AG04450 (cell line): ENCODE measurements at regions not wholly inside any gene's neighbourhood (a gene's known extent, or its start where the extent isn't known, plus 50 kb on each side); places are given as distances from the start of the nearest gene placed in this dataset.
A peak's percentile ranks its signal among the peaks of the same experiment; 100 is the strongest.

ENCODE experiments used
- CTCF ChIA-PET: fragments of 300-600, 350-600 bp; formaldehyde crosslinking; extraction: SDS; loops from one replicate; lab custom pipeline; 2022; ENCODE audit warnings: antibody characterized with exemption, inconsistent platforms; lab: Charles Lee
- POLR2A ChIA-PET: fragments of 350-600 bp; formaldehyde crosslinking; extraction: SDS; loops from one replicate; lab custom pipeline; 2021; ENCODE audit warnings: antibody characterized with exemption, inconsistent platforms; lab: Yijun Ruan, JAX
- DNase-seq: peaks from one replicate; pipeline ENCODE4 v3.0.0-alpha.2; 2011; ENCODE audit warnings: low read depth, low spot score
- H3K27ac ChIP-seq: one replicate; pipeline ENCODE4 v1.5.1; 2012; ENCODE audit warnings: low read depth, low read length, control low read depth
- H3K27me3 ChIP-seq: one replicate; pipeline ENCODE4 v1.6.0; 2012; ENCODE audit warnings: low read length; ENCODE audit not compliant: control insufficient read depth, insufficient read depth
- H3K4me3 ChIP-seq: 2 replicates; pipeline ENCODE4 v1.5.1; 2011; ENCODE audit warnings: mild to moderate bottlenecking, low read depth, low read length, control low read depth
- H3K9me3 ChIP-seq: 2 replicates; pipeline ENCODE4 v1.5.1; 2012; ENCODE audit warnings: low read length; ENCODE audit not compliant: control insufficient read depth, insufficient read depth
- TF ChIP-seq, protein P1 (sequence below): IDR thresholded peaks from 2 replicates; pipeline ENCODE4 v1.5.1; 2011; ENCODE audit warnings: low read depth, low read length, control low read depth, inconsistent platforms

DNA sequence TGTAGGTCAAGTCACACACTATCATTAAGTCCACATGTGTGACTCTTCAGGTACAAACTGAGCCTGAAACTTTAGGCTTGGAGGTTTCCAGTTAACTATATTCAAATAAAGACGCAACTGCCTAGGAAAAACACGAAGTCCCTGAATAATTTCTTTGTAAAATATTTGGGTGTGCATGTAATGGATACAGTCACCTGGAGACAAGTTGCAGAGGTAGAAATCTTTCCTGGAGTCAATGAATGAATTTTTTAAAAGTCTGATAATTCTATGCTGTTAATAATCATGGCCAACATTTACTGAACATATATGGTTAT lies 132.7 kb downstream of the MTX3 start:
- H3K27ac ChIP-seq = no peak overlapping the region
- no peak for DNase-seq
- peaks cover 4% of the 10 kb centered on the region for H3K27me3 ChIP-seq
- CTCF ChIA-PET = interaction anchor here (1.0 to 3.1 kb wide), 9 partner anchors 8 to 834 kb away, joined by 3 to 19 read pairs (median 5); no protein-coding TSS in a partner anchor
- H3K4me3 ChIP-seq = no peak overlapping the region
- no peaks in the 10 kb centered on the region for H3K9me3 ChIP-seq
- POLR2A ChIA-PET = no interaction called here
- TF ChIP-seq, protein P1, sequence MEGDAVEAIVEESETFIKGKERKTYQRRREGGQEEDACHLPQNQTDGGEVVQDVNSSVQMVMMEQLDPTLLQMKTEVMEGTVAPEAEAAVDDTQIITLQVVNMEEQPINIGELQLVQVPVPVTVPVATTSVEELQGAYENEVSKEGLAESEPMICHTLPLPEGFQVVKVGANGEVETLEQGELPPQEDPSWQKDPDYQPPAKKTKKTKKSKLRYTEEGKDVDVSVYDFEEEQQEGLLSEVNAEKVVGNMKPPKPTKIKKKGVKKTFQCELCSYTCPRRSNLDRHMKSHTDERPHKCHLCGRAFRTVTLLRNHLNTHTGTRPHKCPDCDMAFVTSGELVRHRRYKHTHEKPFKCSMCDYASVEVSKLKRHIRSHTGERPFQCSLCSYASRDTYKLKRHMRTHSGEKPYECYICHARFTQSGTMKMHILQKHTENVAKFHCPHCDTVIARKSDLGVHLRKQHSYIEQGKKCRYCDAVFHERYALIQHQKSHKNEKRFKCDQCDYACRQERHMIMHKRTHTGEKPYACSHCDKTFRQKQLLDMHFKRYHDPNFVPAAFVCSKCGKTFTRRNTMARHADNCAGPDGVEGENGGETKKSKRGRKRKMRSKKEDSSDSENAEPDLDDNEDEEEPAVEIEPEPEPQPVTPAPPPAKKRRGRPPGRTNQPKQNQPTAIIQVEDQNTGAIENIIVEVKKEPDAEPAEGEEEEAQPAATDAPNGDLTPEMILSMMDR = no peak

DNA sequence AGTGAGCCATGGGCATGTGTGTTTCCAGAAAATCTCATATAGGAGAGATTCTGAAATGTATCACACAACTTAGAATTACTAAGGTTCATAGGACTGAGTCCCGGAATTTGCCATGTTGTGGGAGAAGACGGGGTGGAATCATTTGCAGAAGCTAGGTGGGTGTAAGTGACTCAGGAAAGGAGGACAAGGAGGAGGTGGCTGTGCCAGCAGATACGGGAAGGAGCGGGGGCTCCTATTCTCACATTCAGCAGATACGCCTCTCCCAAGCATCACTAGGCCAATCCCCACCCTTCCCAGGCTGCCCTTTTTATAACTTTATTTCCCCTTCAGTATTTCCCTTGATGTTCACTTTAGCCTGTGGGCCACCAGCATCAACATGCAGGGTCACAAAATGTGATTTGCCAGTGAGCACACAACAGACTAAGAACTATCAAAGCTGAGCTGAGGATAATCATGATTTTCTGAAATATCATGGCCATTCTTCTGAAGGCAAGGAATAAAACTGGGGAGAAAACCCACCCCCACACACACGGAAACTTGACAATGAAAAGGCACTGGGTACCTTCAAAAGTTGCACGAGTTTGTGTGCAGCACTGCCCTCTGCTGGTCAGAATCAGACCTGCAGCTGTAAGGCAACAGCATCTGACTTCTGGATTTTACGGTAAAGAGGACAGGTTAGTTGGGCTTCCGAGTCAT lies 133.2 kb downstream of the MTX3 start:
- CTCF ChIA-PET = interaction anchor here (0.6 to 3.1 kb wide), 14 partner anchors 9 to 833 kb away, joined by 3 to 19 read pairs (median 4); no protein-coding TSS in a partner anchor
- POLR2A ChIA-PET = interaction anchor here (0.6 kb wide), 1 partner anchor 10 kb away, joined by 5 read pairs; no protein-coding TSS in a partner anchor
- H3K4me3 ChIP-seq = no peak overlapping the region
- no peak for DNase-seq
- H3K9me3 ChIP-seq = no peaks in the 10 kb centered on the region
- TF ChIP-seq, protein P1 = peak; percentile 98
- peaks cover 6% of the 10 kb centered on the region for H3K27me3 ChIP-seq
- H3K27ac ChIP-seq = no peak overlapping the region

DNA sequence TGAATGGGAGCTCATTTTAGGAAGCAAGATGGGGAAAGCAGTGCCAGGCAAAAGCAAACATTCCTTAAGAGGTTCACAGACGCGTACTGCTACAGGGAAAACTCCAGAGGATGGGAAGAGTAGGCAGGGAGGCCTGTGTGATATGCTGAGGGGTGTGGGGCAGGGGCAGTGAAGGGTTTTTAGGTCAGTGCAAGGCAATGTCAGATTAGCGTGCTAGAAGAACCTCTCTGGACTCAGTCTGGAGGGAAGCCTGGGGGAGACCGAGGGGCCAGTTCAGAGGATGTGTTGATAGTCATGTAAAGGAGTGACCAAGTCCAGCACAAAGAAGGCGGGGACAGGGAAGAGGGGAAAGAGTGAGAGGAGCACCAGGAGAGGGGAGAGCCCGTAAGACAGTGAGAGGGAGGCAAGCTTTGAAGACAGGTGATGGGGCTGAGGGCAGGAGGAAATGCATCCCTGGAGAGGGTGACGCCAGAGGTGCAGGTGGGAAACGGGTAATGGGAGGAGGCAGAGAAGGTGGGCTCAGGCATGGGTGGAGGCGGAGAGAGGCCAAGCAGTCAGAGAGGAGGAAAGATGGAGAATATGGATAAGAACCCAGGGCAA lies 134.5 kb downstream of the MTX3 start:
- DNase-seq = no peak
- H3K9me3 ChIP-seq = no peaks in the 10 kb centered on the region
- ChIA-PET POLR2A (no interaction called here), CTCF (interaction anchor here (0.7 to 3.1 kb wide), 6 partner anchors 8 to 832 kb away, joined by 3 to 19 read pairs (median 4); no protein-coding TSS in a partner anchor)
- no peak overlapping the region for H3K4me3 ChIP-seq
- H3K27ac ChIP-seq = no peak overlapping the region
- TF ChIP-seq, protein P1 = no peak
- H3K27me3 ChIP-seq = peaks cover 6% of the 10 kb centered on the region

DNA sequence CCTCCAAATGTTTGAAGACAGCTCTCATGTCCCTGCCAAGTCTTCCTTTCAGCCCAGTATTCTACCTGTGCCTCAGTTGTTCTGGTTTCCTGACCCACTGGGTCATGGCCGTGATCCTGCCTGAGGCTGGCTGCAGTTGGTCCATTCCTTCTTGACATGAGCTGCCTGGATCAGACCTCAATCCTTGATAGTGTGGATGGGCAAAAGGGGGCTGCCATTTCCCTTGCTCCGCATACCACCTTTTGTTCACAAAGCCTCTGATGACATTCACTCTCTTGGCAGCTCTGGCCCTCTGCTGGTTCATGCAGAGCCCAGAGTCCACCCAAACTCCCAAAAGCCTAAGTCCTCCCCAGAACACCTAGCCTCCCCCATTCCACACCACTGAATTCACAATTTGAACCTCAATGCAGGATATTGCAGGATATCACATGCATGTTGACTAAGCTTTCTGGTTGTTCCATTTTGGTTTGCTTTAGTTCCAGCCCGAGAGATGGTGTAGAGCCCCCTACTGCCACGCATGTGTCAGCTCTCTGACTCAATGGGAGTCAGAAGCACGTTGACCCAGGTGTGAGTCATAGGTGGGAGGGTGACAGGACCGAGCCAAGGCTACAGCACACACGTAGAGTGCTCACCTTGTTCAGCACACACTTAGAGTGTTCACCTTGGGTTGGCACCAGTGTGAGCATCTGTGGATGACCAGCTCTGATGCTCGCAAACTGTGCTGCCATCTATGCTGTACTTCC lies 137.2 kb downstream of the MTX3 start:
- Histone ChIP-seq H3K9me3 (no peaks in the 10 kb centered on the region; the same call in 1 of the 2 replicates), H3K27ac (no peak overlapping the region), H3K27me3 (peaks cover 8% of the 10 kb centered on the region), H3K4me3 (no peak overlapping the region)
- ChIA-PET CTCF (interaction anchor here (0.7 to 1.4 kb wide), 3 partner anchors 230 to 829 kb away, joined by 3 to 5 read pairs (median 3); no protein-coding TSS in a partner anchor), POLR2A (no interaction called here)
- no peak for DNase-seq
- TF ChIP-seq, protein P1 = no peak
